ENCODE measurements at regions not wholly inside any gene's neighbourhood (a gene's known extent, or its start where the extent isn't known, plus 50 kb on each side); places are given as distances from the start of the nearest gene placed in this dataset.

DNA sequence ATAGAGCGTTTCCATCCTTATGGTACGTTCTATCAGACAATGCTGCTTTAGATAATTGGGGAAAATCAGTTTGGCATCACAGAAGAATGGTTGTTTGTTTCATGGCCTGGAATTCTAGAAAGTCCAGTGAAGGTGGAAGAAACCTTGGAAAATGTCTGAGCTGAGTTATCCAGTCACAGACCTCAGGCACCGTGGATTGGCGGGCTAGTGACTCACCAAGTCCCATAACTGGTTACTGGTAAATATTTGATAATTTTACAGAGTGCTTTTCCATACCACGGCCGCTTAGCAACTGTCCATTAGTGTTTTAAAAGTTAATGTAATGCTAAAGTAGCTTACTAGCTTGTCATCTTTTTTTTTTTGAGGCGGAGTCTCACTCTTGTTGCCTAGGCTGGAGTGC is 99.4 kb downstream of the SLC35B3 start:
- TF ChIP-seq, protein P1, sequence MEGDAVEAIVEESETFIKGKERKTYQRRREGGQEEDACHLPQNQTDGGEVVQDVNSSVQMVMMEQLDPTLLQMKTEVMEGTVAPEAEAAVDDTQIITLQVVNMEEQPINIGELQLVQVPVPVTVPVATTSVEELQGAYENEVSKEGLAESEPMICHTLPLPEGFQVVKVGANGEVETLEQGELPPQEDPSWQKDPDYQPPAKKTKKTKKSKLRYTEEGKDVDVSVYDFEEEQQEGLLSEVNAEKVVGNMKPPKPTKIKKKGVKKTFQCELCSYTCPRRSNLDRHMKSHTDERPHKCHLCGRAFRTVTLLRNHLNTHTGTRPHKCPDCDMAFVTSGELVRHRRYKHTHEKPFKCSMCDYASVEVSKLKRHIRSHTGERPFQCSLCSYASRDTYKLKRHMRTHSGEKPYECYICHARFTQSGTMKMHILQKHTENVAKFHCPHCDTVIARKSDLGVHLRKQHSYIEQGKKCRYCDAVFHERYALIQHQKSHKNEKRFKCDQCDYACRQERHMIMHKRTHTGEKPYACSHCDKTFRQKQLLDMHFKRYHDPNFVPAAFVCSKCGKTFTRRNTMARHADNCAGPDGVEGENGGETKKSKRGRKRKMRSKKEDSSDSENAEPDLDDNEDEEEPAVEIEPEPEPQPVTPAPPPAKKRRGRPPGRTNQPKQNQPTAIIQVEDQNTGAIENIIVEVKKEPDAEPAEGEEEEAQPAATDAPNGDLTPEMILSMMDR (IDR thresholded peaks at IDR 0.05), result no peak

DNA sequence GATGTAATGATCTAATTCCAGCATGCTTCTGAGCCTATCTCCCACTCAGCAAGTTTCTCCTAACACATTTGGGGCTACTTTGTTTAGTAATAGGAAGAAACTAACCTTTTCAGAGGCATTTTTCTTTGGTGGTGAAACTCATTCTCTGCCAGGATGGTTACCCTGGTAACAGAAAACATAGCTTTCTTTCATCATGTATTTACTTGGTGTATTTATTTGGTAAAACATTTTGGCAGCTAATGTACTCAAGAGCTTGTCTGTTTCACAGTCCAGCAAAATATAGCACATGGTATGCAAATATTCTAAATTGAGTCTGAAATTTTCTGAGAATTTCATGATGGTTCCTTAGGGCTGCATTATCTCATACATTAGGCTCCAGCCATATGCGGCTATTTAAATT is 100.0 kb downstream of the SLC35B3 start:
- TF ChIP-seq, protein P1 (IDR thresholded peaks at IDR 0.05), result no peak

DNA sequence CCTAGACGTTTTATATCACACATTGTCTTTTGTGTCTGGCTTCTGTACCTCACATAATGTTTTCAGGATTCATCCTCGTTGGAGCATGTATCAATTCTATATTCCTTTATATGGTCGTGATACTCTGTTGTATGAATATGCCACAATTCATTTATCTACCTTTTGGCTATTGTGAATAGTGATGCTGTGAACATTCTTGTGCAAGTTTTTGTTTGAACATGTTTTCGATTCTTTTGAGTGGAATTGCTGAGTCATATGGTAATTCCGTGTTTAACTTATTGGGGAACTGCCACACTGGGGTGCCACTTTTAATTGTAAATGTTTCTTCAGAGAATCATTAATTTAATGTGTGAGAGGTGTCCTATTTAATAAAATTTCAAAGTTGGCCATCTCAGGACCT is 101.2 kb downstream of the SLC35B3 start:
- TF ChIP-seq, protein P1 (IDR thresholded peaks at IDR 0.05), result no peak

DNA sequence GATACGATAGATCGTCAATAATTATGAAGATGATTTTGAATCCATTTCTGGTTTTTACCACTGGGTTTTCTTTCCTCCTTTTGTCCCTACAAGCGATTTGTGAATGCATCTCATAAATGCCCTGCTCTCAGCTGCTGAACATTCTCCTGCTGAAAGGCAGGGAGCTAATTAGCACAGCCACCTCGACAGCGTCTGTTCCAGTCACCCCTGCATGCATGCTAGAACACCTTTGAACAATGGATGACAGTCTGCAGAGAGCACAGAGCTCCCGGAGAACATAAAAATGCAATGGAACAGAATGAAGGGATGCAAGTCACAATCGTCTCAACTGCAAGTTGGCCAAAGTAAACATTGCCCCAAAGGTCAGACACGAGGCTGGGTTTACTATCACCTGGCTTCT is 105.8 kb downstream of the SLC35B3 start:
- TF ChIP-seq, protein P1 (IDR thresholded peaks at IDR 0.05), result no peak

DNA sequence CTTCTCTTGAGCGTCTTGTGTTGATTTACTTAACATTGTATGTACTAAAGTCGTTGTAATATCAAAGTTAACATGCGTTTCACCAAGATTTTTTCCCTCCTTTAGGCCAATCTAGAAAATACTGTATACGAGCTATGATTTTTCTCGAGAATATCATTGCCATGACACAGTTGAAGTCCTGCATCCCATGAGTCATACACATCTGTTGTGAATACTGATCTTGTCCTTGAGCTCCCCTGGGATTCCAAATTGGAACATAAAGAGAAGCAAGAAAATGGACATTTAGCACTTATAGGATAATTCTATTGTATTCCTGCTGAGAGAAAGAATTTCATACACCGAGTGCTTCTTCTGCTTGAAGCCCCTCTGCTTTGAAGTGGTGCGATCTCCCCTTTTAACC is 109.6 kb downstream of the SLC35B3 start:
- TF ChIP-seq, protein P1 (IDR thresholded peaks at IDR 0.05), result no peak

DNA sequence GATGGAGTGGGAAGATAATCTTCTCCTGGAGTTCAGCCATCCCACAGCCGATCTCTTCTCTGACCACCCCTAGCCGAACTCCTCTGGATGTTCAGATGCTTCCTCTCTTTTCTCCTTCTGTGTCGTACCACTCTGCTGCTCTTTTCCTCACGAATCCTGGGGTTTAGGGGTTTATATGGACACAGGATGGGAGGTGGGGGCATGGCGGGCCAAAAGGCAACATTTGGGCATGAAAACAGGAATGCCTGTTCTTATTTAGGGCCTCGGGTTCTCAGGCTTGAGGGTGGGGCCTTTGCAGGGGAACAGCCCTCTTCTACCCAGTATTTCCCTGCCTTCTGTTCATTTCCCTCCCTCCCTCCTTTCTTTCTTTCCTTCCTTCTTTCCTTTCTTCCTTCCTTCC is 112.7 kb downstream of the SLC35B3 start:
- TF ChIP-seq, protein P1 (IDR thresholded peaks at IDR 0.05), result no peak

DNA sequence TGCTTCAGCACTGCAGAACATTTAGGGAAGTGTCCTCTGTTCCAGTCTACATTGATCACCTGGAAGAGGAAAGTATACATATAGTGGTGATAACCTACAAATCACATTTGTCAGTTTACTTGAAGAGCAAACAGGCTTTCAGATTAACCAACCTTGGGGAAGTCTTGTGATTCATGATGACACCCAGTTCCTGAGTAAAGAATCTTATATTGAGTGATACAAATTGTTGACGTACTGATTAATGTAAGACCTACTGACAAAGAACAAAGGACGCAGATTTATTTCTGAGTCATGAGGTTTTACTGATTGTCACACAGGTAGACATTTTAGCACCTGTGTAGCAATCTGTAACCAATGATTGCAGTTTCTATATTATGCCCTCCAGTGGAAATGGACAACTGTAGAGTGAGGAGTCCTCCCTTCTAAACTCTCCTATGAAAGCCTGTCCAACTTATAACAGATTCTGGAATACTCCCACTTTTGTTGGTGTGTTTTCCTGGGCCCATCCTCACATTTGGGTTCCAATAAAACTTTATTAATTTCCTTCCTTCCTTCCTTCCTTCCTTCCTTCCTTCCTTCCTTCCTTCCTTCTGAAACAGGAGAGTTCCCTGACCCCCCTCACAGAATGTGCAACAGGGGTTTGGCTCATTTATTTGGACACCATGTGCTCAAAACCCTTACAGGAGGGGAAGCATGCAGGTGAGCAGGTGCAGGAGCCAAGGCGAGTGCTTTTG is 113.5 kb downstream of the SLC35B3 start:
- TF ChIP-seq, protein P1 (IDR thresholded peaks at IDR 0.05), result no peak

DNA sequence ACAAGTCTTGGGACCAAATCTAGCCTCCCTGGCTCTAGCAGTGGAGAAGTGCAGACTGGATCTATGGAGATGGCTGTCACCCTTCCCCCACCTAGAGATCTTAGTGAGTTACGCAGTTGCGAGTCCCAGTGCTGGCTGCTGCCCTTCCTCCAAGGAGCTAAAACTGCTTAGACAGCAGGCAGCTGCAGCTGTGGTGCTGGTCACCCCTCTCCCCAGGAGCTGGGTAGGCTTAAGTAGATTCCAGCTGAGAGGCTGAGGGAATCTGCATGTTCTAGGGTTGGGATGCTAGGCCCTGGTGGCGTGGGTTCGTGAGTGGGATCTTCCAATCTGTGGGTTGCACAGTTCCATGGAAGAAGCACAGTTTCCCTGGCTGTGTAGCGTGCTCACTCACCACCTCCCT is 120.2 kb downstream of the SLC35B3 start:
- TF ChIP-seq, protein P1 (IDR thresholded peaks at IDR 0.05), result no peak
